ENCODE measurements at regions not wholly inside any gene's neighbourhood (a gene's known extent, or its start where the extent isn't known, plus 50 kb on each side); places are given as distances from the start of the nearest gene placed in this dataset.

DNA sequence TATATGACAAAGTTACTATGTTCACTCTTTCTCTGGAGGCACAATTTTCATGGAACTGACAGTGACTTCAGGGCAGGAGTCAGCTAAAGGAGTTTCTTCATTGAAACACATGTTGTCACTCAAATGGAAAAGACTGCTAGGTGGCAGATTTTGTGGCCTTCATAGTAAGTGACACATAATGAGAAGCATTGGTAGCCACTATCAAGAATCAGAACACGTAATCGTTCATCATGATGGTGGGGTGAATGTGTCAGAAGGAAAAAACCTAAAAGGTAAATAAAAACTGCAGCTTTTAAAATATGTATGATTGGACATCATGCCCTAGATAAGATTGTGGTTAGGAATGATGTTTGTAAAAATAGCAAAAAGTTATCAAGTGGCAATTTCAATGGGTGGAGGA is 1491.0 kb downstream of the SI start:
- intact Hi-C loops (cut with micrococcal nuclease): no loop called here
- Mint-ChIP-seq H3K27me3 (ENCODE audit: low read depth in 3 of 3) (no peaks in the 10 kb centered on the region), H3K36me3 (no peaks in the 10 kb centered on the region), H3K4me1 (no peaks in the 10 kb centered on the region), H3K4me3 (no peak overlapping the region), H3K9me3 (peaks cover 2 to 12% (median 4%) of the 10 kb centered on the region in 7 donors), H3K27ac (no peak overlapping the region)
- Histone ChIP-seq H4K20me1 (ENCODE audit: insufficient read depth, low read length) (no peaks in the 10 kb centered on the region), H3K9me3 (replicated peaks in 1 of 2; ENCODE audit: control insufficient read depth in 1 of 2, insufficient read depth in 1 of 2, low read length in 2 of 2) (peaks cover 7% of the 10 kb centered on the region in 2 donors), H3K4me2 (replicated peaks; ENCODE audit: extremely low read depth, low read length, poor library complexity, severe bottlenecking) (no peak overlapping the region), H3K4me3 (replicated peaks in 1 of 3; ENCODE audit: low read depth in 2 of 3, low read length in 3 of 3) (no peak overlapping the region), H3K27me3 (ENCODE audit: control insufficient read depth in 2 of 2, insufficient read depth in 2 of 2, low read length in 2 of 2) (no peaks in the 10 kb centered on the region), H2AFZ (ENCODE audit: insufficient read depth, low read depth, low read length, poor library complexity, severe bottlenecking) (no peak overlapping the region), H3K9ac (ENCODE audit: insufficient read depth, low read length, poor library complexity, severe bottlenecking) (no peak overlapping the region), H3K36me3 (replicated peaks in 1 of 2; ENCODE audit: control insufficient read depth in 1 of 2, insufficient read depth in 2 of 2, low read length in 2 of 2) (no peaks in the 10 kb centered on the region), H3K79me2 (ENCODE audit: insufficient read depth, low read length) (no peaks in the 10 kb centered on the region), H3K27ac (ENCODE audit: low read depth in 1 of 2, low read length in 2 of 2) (no peak overlapping the region), H3K4me1 (ENCODE audit: control insufficient read depth in 1 of 2, insufficient read depth in 2 of 2, low read length in 2 of 2) (no peaks in the 10 kb centered on the region)
- DNase-seq: no peak
- no CpG with 5 or more reads among the region's 2 CpGs for WGBS (ENCODE audit: insufficient coverage)
- TF ChIP-seq, protein P1, sequence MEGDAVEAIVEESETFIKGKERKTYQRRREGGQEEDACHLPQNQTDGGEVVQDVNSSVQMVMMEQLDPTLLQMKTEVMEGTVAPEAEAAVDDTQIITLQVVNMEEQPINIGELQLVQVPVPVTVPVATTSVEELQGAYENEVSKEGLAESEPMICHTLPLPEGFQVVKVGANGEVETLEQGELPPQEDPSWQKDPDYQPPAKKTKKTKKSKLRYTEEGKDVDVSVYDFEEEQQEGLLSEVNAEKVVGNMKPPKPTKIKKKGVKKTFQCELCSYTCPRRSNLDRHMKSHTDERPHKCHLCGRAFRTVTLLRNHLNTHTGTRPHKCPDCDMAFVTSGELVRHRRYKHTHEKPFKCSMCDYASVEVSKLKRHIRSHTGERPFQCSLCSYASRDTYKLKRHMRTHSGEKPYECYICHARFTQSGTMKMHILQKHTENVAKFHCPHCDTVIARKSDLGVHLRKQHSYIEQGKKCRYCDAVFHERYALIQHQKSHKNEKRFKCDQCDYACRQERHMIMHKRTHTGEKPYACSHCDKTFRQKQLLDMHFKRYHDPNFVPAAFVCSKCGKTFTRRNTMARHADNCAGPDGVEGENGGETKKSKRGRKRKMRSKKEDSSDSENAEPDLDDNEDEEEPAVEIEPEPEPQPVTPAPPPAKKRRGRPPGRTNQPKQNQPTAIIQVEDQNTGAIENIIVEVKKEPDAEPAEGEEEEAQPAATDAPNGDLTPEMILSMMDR (IDR thresholded peaks at IDR 0.05): no peak

DNA sequence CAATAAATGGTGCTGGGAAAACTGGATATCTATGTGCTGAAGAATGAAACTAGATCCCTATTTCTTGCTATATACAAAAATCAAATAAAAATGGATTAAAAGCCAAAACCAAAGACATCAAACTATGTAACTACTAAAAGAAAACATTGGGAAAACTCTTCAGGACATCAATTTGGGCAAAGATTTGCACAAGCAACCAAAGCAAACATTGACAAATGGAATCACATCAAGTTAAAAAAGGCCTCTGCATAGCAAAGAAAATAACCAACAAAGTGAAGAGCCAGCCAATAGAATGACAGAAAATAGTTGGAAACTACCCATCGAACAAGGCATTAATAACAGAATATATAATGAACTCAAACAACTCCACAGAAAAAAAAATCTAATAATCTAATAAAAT is 1495.3 kb downstream of the SI start:
- no peaks in the 10 kb centered on the region for H3K4me1 ChIP-seq (ENCODE audit: control insufficient read depth in 1 of 2, insufficient read depth in 2 of 2, low read length in 2 of 2)
- Mint-ChIP-seq H3K27ac (no peak overlapping the region), H3K4me1 (no peaks in the 10 kb centered on the region), H3K4me3 (no peak overlapping the region), H3K36me3 (no peaks in the 10 kb centered on the region), H3K9me3 (peaks cover 2 to 12% (median 4%) of the 10 kb centered on the region in 7 donors), H3K27me3 (ENCODE audit: low read depth in 3 of 3) (no peaks in the 10 kb centered on the region)
- no peaks in the 10 kb centered on the region for H3K27me3 ChIP-seq (ENCODE audit: control insufficient read depth in 2 of 2, insufficient read depth in 2 of 2, low read length in 2 of 2)
- TF ChIP-seq, protein P1 (IDR thresholded peaks at IDR 0.05): no peak
- H3K4me2 ChIP-seq (replicated peaks; ENCODE audit: extremely low read depth, low read length, poor library complexity, severe bottlenecking): no peak overlapping the region
- H3K9me3 ChIP-seq (replicated peaks in 1 of 2; ENCODE audit: control insufficient read depth in 1 of 2, insufficient read depth in 1 of 2, low read length in 2 of 2): peaks cover 7% of the 10 kb centered on the region in 2 donors
- H3K36me3 ChIP-seq (replicated peaks in 1 of 2; ENCODE audit: control insufficient read depth in 1 of 2, insufficient read depth in 2 of 2, low read length in 2 of 2): no peaks in the 10 kb centered on the region
- H3K9ac ChIP-seq (ENCODE audit: insufficient read depth, low read length, poor library complexity, severe bottlenecking): no peak overlapping the region
- no peaks in the 10 kb centered on the region for H3K79me2 ChIP-seq (ENCODE audit: insufficient read depth, low read length)
- H3K27ac ChIP-seq (ENCODE audit: low read depth in 1 of 2, low read length in 2 of 2): no peak overlapping the region
- no peaks in the 10 kb centered on the region for H4K20me1 ChIP-seq (ENCODE audit: insufficient read depth, low read length)
- no peak for DNase-seq
- intact Hi-C loops (cut with micrococcal nuclease): no loop called here
- no peak overlapping the region for H3K4me3 ChIP-seq (replicated peaks in 1 of 3; ENCODE audit: low read depth in 2 of 3, low read length in 3 of 3)
- no CpG with 5 or more reads among the region's 1 CpG for WGBS (ENCODE audit: insufficient coverage)
- no peak overlapping the region for H2AFZ ChIP-seq (ENCODE audit: insufficient read depth, low read depth, low read length, poor library complexity, severe bottlenecking)

All from CD14-positive monocyte (primary cell).